Breast epithelium (tissue), 4 donors: ENCODE measurements at regions not wholly inside any gene's neighbourhood (a gene's known extent, or its start where the extent isn't known, plus 50 kb on each side); places are given as distances from the start of the nearest gene placed in this dataset.

Experiments
- DNase-seq, 2 donors: peaks; one replicate each; pipeline ENCODE4 v3.0.0-alpha.2; 2019; ENCODE audit warnings: low spot score in 2 of 2
- H3K27ac ChIP-seq, 2 donors: fragments of 200-600 bp; sonication (generic) in 1 of 2; one replicate each; pipeline ENCODE4 v1.5.1; 2016 to 2019; ENCODE audit warnings: mild to moderate bottlenecking in 1 of 2
- H3K27me3 ChIP-seq, 2 donors: fragments of 200-600 bp; sonication (generic) in 1 of 2; one replicate each; pipeline versions ENCODE4 v1.5.1 to v1.6.0; 2017 to 2019; ENCODE audit warnings: control low read depth in 1 of 2, mild to moderate bottlenecking in 1 of 2
- H3K36me3 ChIP-seq: fragments of 200-600 bp; one replicate; pipeline ENCODE4 v1.5.1; 2019
- H3K4me1 ChIP-seq, 2 donors: fragments of 200-600 bp; sonication (generic); one replicate each; pipeline ENCODE4 v1.5.1; 2016 to 2019; ENCODE audit warnings: control low read depth in 1 of 2
- H3K4me3 ChIP-seq, 3 donors: fragments of 200-600 bp; sonication (generic); 1 replicate in 2 of 3; 2 replicates in 1 of 3; pipeline ENCODE4 v1.5.1; 2016 to 2019; ENCODE audit warnings: mild to moderate bottlenecking in 3 of 3, moderate library complexity in 2 of 3
- H3K9me3 ChIP-seq, 2 donors: fragments of 200-600 bp; sonication (generic) in 1 of 2; one replicate each; pipeline ENCODE4 v1.5.1; 2016 to 2019; ENCODE audit warnings: control low read depth in 1 of 2
- POLR2A ChIP-seq: fragments of 450-650 bp; IDR thresholded peaks from one replicate; pipeline ENCODE4 v1.6.1; 2016; ENCODE audit warnings: antibody characterized with exemption, mild to moderate bottlenecking, moderate library complexity
- POLR2AphosphoS5 ChIP-seq, 3 donors: sonication (generic); formaldehyde crosslinking; IDR thresholded peaks; one replicate each; pipeline ENCODE4 v1.6.1; 2017; ENCODE audit warnings: antibody characterized with exemption in 3 of 3
- intact Hi-C: fragments of 100-400 bp; cut with DNase I; formaldehyde crosslinking; loops from one replicate; pipeline ENCODE4 v1.15.1; 2023; ENCODE audit warnings: low total_unique reads
- TF ChIP-seq, protein P1 (sequence below), 3 donors: fragments of 450-650 bp; IDR thresholded peaks; one replicate each; pipeline ENCODE4 v1.5.1; 2016 to 2017; ENCODE audit warnings: antibody characterized with exemption in 3 of 3, mild to moderate bottlenecking in 3 of 3, moderate library complexity in 3 of 3

DNA sequence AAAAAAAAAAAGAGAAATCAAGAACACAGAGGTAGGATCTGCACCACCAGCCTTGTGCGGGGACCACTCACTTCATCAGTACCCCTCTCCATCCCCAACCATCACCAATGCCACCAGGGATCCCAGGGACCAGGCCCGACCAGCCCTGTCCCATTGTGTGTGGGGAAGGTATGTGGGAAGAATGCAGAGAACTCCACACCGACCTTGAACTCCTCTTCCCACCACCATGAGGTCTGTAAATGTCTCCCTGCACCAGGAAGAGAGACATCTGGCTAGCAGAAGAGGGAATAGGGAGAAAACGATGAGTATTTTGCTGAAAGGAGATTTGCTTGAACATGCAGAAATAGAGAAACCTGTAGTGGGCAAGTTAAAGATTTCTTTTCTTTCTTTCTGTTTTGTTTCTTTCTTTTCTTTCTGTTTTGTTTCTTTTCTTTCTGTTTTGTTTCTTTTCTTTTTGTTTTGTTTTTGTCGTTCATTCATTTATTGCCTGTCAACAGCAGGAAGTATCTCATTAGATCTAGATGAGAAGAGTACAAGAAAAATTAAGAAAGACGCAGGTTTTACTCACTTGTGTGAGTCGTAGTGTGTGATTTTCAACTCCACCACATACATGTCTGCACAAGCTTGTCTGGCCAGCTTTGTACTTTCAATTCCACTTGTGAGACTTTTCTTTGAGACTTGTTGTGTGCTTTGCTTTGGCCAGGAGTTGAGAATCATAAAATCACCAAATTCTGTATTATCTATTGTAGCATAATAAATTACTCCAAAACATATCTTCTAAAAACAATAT lies 179.8 kb upstream of the HAAO start:
- Histone ChIP-seq H3K4me3 (no peak overlapping the region), H3K27me3 (no peaks in the 10 kb centered on the region), H3K27ac (peak overlapping the region; percentile 3 to 23), H3K9me3 (no peaks in the 10 kb centered on the region), H3K4me1 (peaks cover 0 to 1% of the 10 kb centered on the region in 2 donors), H3K36me3 (no peaks in the 10 kb centered on the region)
- DNase-seq = no peak
- intact Hi-C loops = no loop called here
- TF ChIP-seq, protein P1, sequence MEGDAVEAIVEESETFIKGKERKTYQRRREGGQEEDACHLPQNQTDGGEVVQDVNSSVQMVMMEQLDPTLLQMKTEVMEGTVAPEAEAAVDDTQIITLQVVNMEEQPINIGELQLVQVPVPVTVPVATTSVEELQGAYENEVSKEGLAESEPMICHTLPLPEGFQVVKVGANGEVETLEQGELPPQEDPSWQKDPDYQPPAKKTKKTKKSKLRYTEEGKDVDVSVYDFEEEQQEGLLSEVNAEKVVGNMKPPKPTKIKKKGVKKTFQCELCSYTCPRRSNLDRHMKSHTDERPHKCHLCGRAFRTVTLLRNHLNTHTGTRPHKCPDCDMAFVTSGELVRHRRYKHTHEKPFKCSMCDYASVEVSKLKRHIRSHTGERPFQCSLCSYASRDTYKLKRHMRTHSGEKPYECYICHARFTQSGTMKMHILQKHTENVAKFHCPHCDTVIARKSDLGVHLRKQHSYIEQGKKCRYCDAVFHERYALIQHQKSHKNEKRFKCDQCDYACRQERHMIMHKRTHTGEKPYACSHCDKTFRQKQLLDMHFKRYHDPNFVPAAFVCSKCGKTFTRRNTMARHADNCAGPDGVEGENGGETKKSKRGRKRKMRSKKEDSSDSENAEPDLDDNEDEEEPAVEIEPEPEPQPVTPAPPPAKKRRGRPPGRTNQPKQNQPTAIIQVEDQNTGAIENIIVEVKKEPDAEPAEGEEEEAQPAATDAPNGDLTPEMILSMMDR (IDR thresholded peaks at IDR 0.05) = no peak
- TF ChIP-seq POLR2A (no peak), POLR2AphosphoS5 (IDR thresholded peaks at IDR 0.05) (no peak)

DNA sequence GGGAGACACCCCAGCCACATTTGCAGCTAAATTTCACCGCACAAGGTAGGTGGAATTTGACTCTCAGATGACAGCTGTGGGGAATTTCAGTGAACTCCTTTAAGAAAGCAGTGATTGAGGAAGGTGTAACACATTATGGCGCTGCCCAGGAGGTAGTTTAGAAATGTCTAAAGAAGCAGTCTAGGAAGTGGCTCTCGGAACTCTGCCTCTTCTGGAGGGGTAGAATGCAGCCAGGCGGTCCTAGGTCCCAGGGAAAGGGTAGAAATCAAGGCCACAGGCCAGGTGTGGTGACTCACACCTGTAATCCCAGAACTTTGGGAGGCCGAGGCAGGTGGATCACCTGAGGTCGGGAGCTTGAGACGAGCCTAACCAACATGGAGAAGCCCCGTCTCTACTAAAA lies 179.0 kb upstream of the HAAO start:
- intact Hi-C loops = no loop called here
- Histone ChIP-seq H3K27ac (peak overlapping the region in 1 of 2 donors; percentile 48), H3K4me3 (no peak overlapping the region), H3K4me1 (no peaks in the 10 kb centered on the region), H3K27me3 (no peaks in the 10 kb centered on the region), H3K9me3 (no peaks in the 10 kb centered on the region), H3K36me3 (no peaks in the 10 kb centered on the region)
- DNase-seq = no peak
- TF ChIP-seq POLR2AphosphoS5 (IDR thresholded peaks at IDR 0.05) (no peak), POLR2A (no peak)
- TF ChIP-seq, protein P1 (IDR thresholded peaks at IDR 0.05) = no peak

- TF ChIP-seq POLR2AphosphoS5 (IDR thresholded peaks at IDR 0.05) = no peak
- TF ChIP-seq, protein P1 (IDR thresholded peaks at IDR 0.05) = no peak
- TF ChIP-seq POLR2A = no peak
- Histone ChIP-seq H3K27me3 (no peaks in the 10 kb centered on the region), H3K27ac (no peak overlapping the region), H3K9me3 (no peaks in the 10 kb centered on the region), H3K4me3 (no peak overlapping the region), H3K4me1 (no peaks in the 10 kb centered on the region), H3K36me3 (no peaks in the 10 kb centered on the region)
- intact Hi-C loops = no loop called here
- DNase-seq = no peak
Observed at GRCh38 chr2:42970151-42970550, 177.8 kb upstream of the HAAO start.

GRCh38 chr2:42969231-42970150 lies 177.1 kb upstream of the HAAO start:
- no peaks in the 10 kb centered on the region for H3K9me3 ChIP-seq
- H3K27me3 ChIP-seq = no peaks in the 10 kb centered on the region
- H3K4me1 ChIP-seq = peaks cover 0 to 3% of the 10 kb centered on the region in 2 donors
- TF ChIP-seq POLR2A = no peak
- TF ChIP-seq, protein P1 (IDR thresholded peaks at IDR 0.05) = no peak
- H3K36me3 ChIP-seq = no peaks in the 10 kb centered on the region
- intact Hi-C loops = no loop called here
- H3K27ac ChIP-seq = peak overlapping the region; percentile 75 to 88
- DNase-seq = no peak
- H3K4me3 ChIP-seq = no peak overlapping the region
